AG10803 (cell line): ENCODE measurements at regions not wholly inside any gene's neighbourhood (a gene's known extent, or its start where the extent isn't known, plus 50 kb on each side); places are given as distances from the start of the nearest gene placed in this dataset.
A peak's percentile ranks its signal among the peaks of the same experiment; 100 is the strongest.

ENCODE experiments used
- DNase-seq: peaks from one replicate; pipeline ENCODE4 v3.0.0; 2010; ENCODE audit warnings: low read depth
- H3K4me3 ChIP-seq: 2 replicates; pipeline ENCODE4 v1.5.1; 2011; ENCODE audit warnings: mild to moderate bottlenecking, low read length, control low read depth
- CTCF ChIP-seq: conservative IDR thresholded peaks from 2 replicates; pipeline ENCODE4 v1.5.1; 2011; ENCODE audit warnings: mild to moderate bottlenecking, low read length, control low read depth, inconsistent platforms

- no peak for TF ChIP-seq CTCF
- peak; percentile 16 for DNase-seq
- no peak overlapping the region for H3K4me3 ChIP-seq
These were observed 548.2 kb downstream of the TBC1D22A start for GRCh38 chr22:47310601-47311000.

GRCh38 chr22:47309946-47310345 is 547.5 kb downstream of the TBC1D22A start:
- DNase-seq = no peak
- H3K4me3 ChIP-seq = no peak overlapping the region
- no peak for TF ChIP-seq CTCF

GRCh38 chr22:47309476-47309875 is 547.0 kb downstream of the TBC1D22A start:
- no peak for DNase-seq
- no peak for TF ChIP-seq CTCF
- H3K4me3 ChIP-seq = no peak overlapping the region

GRCh38 chr22:47308886-47309285 is 546.4 kb downstream of the TBC1D22A start:
- no peak overlapping the region for H3K4me3 ChIP-seq
- DNase-seq = no peak
- TF ChIP-seq CTCF = no peak

GRCh38 chr22:47307822-47308221 is 545.4 kb downstream of the TBC1D22A start:
- peak; percentile 56 for DNase-seq
- no peak for TF ChIP-seq CTCF

GRCh38 chr22:47307326-47307725 is 544.9 kb downstream of the TBC1D22A start:
- DNase-seq = peak; percentile 59
- no peak overlapping the region for H3K4me3 ChIP-seq
- no peak; the same call in 1 of the 2 replicates for TF ChIP-seq CTCF

More at GRCh38 chr22:47307822-47308221, 545.4 kb downstream of the TBC1D22A start:
- no peak overlapping the region for H3K4me3 ChIP-seq

- no peak overlapping the region for H3K4me3 ChIP-seq
- TF ChIP-seq CTCF = no peak
- no peak for DNase-seq
These were observed 542.4 kb downstream of the TBC1D22A start for GRCh38 chr22:47304854-47305253.
